ENCODE measurements at regions not wholly inside any gene's neighbourhood (a gene's known extent, or its start where the extent isn't known, plus 50 kb on each side); places are given as distances from the start of the nearest gene placed in this dataset.
"Not testable (repeated sequence)": the region's sequence is repeated elsewhere in the genome, so short reads cannot be mapped to it uniquely, and the experiment has no call there.

GRCh38 chr1:229922249-229922648, 144.8 kb upstream of the GALNT2 start:
- no peaks in the 10 kb centered on the region for H3K27me3 ChIP-seq
- intact Hi-C loops (cut with DNase I; ENCODE audit: low total_unique reads): no loop called here
- no peak for DNase-seq (ENCODE audit: low spot score in 2 of 2)

GRCh38 chr1:229924639-229925038, 142.4 kb upstream of the GALNT2 start:
- no peaks in the 10 kb centered on the region for H3K4me1 ChIP-seq
- TF ChIP-seq POLR2AphosphoS5 (IDR thresholded peaks at IDR 0.05) (no peak), POLR2A (IDR thresholded peaks at IDR 0.05) (no peak), CTCF (IDR thresholded peaks at IDR 0.05) (no peak)
- no peak overlapping the region for H3K27ac ChIP-seq
- no peaks in the 10 kb centered on the region for H3K36me3 ChIP-seq
- no peaks in the 10 kb centered on the region for H3K27me3 ChIP-seq
- H3K4me3 ChIP-seq: no peak overlapping the region
- intact Hi-C loops (cut with DNase I; ENCODE audit: low total_unique reads): no loop called here
- H3K9me3 ChIP-seq: no peaks in the 10 kb centered on the region
- no peak for DNase-seq (ENCODE audit: low spot score in 2 of 2)

More at GRCh38 chr1:229922249-229922648, 144.8 kb upstream of the GALNT2 start:
- Histone ChIP-seq H3K9me3 (no peaks in the 10 kb centered on the region), H3K4me1 (no peaks in the 10 kb centered on the region), H3K4me3 (no peak overlapping the region), H3K36me3 (no peaks in the 10 kb centered on the region), H3K27ac (no peak overlapping the region)
- TF ChIP-seq POLR2AphosphoS5 (IDR thresholded peaks at IDR 0.05): no peak
- TF ChIP-seq POLR2A (IDR thresholded peaks at IDR 0.05): no peak
- TF ChIP-seq CTCF (IDR thresholded peaks at IDR 0.05): no peak

GRCh38 chr1:229928767-229929166, 138.3 kb upstream of the GALNT2 start:
- Histone ChIP-seq H3K27ac (no peak overlapping the region), H3K4me3 (no peak overlapping the region), H3K9me3 (no peaks in the 10 kb centered on the region), H3K27me3 (no peaks in the 10 kb centered on the region), H3K36me3 (no peaks in the 10 kb centered on the region), H3K4me1 (no peaks in the 10 kb centered on the region)
- TF ChIP-seq POLR2AphosphoS5 (IDR thresholded peaks at IDR 0.05) (no peak), POLR2A (IDR thresholded peaks at IDR 0.05) (no peak), CTCF (IDR thresholded peaks at IDR 0.05) (no peak)
- intact Hi-C loops (cut with DNase I; ENCODE audit: low total_unique reads): no loop called here
- no peak for DNase-seq (ENCODE audit: low spot score in 2 of 2)

GRCh38 chr1:229931751-229932150, 135.3 kb upstream of the GALNT2 start:
- H3K4me1 ChIP-seq; H3K36me3 ChIP-seq; DNase-seq (ENCODE audit: low spot score in 2 of 2); intact Hi-C loops (cut with DNase I; ENCODE audit: low total_unique reads); H3K27me3 ChIP-seq; H3K9me3 ChIP-seq; H3K4me3 ChIP-seq; H3K27ac ChIP-seq: not testable (repeated sequence)

- intact Hi-C loops (cut with DNase I; ENCODE audit: low total_unique reads); H3K27me3 ChIP-seq; H3K4me3 ChIP-seq; H3K9me3 ChIP-seq; H3K27ac ChIP-seq; DNase-seq (ENCODE audit: low spot score in 2 of 2); H3K36me3 ChIP-seq; H3K4me1 ChIP-seq: not testable (repeated sequence)
Measured at GRCh38 chr1:229935157-229935556, 131.9 kb upstream of the GALNT2 start.

GRCh38 chr1:229938551-229938950, 128.5 kb upstream of the GALNT2 start:
- Histone ChIP-seq H3K36me3 (no peaks in the 10 kb centered on the region), H3K27me3 (no peaks in the 10 kb centered on the region), H3K4me3 (no peak overlapping the region), H3K4me1 (no peaks in the 10 kb centered on the region), H3K27ac (no peak overlapping the region), H3K9me3 (no peaks in the 10 kb centered on the region)
- TF ChIP-seq POLR2A (IDR thresholded peaks at IDR 0.05): no peak
- no peak for TF ChIP-seq POLR2AphosphoS5 (IDR thresholded peaks at IDR 0.05)
- no peak for TF ChIP-seq CTCF (IDR thresholded peaks at IDR 0.05)
- intact Hi-C loops (cut with DNase I; ENCODE audit: low total_unique reads): no loop called here
- DNase-seq (ENCODE audit: low spot score in 2 of 2): no peak
